Stimulated activated naive CD4-positive, alpha-beta T cell treated with Interleukin-2 at 50 U/mL for 16 hours (primary cell): ENCODE measurements at regions not wholly inside any gene's neighbourhood (a gene's known extent, or its start where the extent isn't known, plus 50 kb on each side); places are given as distances from the start of the nearest gene placed in this dataset.
"Not testable (repeated sequence)": the region's sequence is repeated elsewhere in the genome, so short reads cannot be mapped to it uniquely, and the experiment has no call there.

ENCODE experiments used
- DNase-seq: peaks from one replicate; lab custom pipeline; 2025; lab: John Stamatoyannopoulos, UW

- no peak for DNase-seq
Measured at GRCh38 chr16:48003206-48003907, 152.4 kb downstream of the ABCC12 start.

GRCh38 chr16:48001324-48001895, 154.4 kb downstream of the ABCC12 start:
- no peak for DNase-seq

DNA sequence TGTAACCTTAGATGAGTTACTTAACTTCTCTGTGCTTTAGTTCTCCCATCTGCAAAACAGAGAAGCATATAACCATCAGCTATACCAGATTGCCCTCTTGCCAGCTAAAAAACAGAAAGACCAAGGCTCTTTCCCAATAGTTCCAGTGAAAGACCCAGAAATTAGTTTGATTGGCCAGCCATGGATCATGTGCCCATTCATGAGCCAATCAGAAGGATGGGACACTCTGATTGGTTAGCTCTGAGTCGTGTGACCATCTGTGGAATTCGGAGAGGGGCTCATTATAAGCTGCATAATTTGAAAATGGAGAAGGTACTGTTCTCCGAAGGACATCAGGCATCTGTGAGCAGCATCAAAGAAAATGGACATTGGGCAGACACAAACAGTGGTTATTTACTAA, 155.2 kb downstream of the ABCC12 start:
- DNase-seq = no peak

- no peak for DNase-seq
Measured at GRCh38 chr16:47999595-47999994, 156.2 kb downstream of the ABCC12 start.

GRCh38 chr16:47995354-47995753, 160.4 kb downstream of the ABCC12 start:
- DNase-seq = no peak

- no peak for DNase-seq
Measured at GRCh38 chr16:47991491-47991890, 164.3 kb downstream of the ABCC12 start.

GRCh38 chr16:47990676-47991075, 165.1 kb downstream of the ABCC12 start:
- DNase-seq = no peak

- DNase-seq = no peak
Measured at GRCh38 chr16:47987136-47987535, 168.7 kb downstream of the ABCC12 start.

- no peak for DNase-seq
Measured at GRCh38 chr16:47986031-47986430, 169.8 kb downstream of the ABCC12 start.

DNA sequence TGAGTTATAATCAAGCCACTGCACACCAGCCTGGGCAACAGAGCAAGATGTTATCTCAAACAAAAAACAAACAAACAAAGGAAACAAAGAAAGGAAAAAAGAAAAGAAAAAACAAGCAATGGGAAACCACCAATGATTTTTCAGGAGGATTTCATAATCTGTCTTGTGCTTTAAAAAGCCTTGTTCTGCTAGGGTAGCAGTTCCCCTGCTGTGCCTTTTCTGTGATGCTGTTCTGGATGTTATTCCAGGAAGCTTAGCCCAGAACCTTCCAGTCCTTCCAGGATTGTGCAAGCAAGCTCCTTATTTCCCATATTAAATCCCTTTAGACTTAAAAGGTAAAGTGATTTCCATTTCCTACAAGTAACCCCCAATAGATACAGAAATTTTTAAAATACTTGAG, 171.1 kb downstream of the ABCC12 start:
- DNase-seq = no peak

DNA sequence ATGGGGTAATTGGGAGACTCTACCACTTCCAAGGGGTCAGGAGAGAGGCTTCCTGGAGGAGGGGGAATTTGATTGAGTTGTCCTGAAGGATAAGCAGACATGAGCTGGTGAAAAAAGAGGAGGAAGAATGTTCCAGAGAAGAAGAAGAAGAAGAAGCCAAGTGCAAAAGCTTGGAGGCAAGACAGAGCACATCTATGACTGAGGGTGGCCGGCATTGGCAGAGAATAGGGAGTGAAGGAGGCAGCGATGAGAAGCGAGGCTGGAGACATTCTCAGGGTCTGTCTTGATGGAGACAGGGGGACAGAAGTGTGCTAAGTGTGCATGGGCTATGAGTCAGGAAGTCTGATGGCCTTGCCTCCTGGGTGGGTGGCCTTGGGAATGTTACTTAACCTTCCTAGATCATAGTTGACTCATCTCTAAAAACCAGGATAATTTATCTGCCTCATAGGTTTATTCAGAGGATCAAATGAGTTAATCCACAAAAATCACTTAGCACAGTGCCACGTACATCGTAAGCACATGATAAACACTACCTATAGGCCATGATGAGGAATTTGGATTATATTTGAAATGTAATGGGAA, 171.7 kb downstream of the ABCC12 start:
- no peak for DNase-seq

- no peak for DNase-seq
Measured at GRCh38 chr16:47980212-47980611, 175.6 kb downstream of the ABCC12 start.

DNA sequence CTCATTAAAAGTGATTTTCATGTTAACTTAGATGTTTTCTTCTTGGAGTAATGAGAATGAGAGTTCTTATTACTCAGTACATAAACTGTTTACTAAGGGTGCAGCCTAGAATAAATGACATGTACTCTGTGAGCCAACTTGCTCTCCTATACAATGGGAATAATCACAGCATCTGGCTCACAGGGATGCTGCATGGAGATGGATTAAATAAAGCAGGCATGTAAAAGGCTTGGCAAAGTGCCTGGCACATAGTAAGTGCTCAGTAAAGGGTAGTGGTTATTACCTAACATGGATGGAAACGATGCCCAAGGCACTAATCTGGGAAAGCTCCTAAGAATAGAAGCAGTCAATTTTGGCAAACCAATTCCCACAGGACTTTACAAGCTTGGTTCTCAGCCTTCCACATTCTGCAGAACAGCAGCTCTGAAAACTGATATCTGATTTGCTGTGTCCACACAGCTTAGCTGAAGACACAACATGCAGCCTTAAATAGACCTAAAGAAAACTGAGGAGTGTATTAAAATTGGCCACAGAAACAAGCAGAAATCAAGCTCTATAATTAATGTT, 176.1 kb downstream of the ABCC12 start:
- DNase-seq = no peak

DNA sequence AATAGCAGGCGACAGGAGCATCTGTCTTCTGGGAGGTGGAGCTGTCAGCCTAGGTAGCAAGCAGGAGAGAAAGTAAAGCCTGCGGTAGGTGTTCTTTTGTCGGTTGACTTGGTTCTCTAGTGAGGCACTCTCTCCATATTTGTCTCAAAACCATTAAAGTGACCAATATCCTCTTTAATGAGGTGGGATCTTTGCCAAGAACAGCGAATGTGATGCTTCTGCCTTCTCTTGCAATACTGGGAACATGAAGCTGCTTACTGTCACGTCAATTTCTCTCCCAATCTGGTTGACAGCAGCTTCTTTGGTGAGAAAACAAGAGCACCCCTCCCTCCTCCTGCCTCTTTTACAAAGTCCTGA, 176.7 kb downstream of the ABCC12 start:
- DNase-seq = no peak

DNA sequence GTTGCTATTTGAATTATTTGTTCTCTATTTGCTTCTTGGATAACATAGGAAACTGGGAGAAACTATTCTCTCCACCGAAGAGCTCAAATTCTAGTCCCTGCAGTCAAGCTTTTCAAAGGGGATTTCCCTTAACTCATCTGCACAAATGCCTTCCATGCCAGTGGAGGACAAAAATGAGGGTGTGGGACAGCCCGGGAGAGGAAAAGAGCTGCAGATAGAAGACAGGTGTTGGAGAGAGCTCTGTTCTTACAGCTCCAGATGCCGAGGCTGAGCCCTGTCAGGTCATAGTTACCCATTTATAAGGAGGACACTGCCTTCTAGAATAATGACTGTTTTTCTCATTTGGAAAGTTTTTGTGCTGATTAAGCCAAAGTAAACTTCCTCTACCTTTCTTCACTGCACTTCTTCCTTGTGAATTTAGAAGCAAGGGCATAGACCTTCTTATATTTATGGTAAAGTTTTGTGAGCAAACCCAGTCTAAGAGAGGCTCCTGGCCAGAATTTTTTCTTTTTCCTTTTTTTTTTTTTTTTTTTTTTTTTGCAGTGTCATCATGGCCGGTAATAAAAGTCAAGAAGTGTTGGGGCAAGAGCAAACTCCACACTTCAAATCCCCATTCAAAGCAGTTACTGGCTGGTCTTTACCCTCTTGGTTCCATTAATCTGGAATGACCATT, 177.2 kb downstream of the ABCC12 start:
- no peak for DNase-seq

DNA sequence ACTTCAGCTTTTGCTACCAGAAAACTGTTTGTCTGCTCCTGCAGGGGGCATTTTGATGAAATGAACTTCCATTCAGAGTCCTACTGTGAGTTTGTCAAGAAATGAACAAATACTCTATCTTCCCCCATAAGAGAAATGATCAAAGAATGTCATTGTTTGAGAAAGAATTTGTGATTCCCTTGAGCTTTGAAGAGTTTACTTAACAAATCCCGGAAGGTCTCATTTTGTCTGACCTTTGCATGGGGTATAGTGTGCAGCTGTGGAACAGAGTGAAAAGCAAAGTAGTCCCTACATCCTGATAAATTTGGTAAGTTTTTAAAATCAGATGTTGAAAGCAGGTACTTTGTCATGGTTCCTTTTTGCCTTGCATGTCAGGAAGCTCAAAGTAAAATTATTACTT, 178.0 kb downstream of the ABCC12 start:
- no peak for DNase-seq

DNA sequence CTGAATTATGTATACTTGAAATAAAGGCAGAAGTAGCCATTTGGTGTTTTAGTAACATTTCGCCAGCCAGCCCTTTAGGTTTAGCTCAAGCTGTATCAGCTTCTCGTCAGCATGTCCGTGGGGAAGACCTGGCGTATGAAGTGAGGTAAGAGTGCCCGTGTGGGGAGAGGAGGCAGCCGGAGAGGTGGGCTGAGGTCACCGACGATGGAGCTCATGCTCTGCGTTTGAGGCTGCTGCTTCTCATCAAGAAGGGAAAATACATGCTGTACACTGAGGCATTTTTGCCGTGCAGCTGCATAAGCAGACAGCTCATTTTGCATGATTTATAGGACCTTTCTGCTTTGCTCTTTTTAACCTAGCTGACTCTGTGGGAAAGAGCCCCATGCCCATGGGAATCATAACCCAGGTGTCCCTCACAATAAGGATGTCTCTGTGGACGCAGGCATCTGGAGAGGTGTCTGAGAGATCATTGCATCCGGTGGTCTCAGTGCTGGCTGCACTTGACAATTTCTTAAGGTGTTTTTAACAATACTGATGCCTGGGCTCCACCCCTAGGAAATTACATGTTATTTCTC, 179.1 kb downstream of the ABCC12 start:
- DNase-seq = no peak

GRCh38 chr16:47974971-47975370, 180.8 kb downstream of the ABCC12 start:
- not testable (repeated sequence) for DNase-seq

DNA sequence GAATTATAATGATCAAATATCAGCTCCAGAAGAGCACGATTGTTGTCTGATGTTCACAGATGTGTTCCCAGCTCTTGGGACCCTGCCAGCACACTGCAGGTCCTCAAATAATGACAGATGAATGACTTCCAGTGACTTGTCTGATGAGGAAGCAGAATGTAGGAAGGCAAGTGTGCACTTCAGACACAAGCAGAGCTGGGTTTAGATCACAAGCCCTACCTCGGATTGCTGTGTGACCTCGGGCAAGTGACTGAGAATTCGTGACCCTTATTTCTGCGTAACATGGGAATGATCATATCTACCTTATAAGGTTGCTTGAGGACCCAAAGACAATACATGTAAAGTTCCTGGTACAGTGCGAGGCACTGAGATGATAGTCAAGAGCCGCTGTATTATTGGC, 182.2 kb downstream of the ABCC12 start:
- no peak for DNase-seq

GRCh38 chr16:47972246-47972985, 183.4 kb downstream of the ABCC12 start:
- no peak for DNase-seq

GRCh38 chr16:47971225-47971624, 184.6 kb downstream of the ABCC12 start:
- no peak for DNase-seq
